Left lobe of liver (tissue), 2 donors: ENCODE measurements at regions not wholly inside any gene's neighbourhood (a gene's known extent, or its start where the extent isn't known, plus 50 kb on each side); places are given as distances from the start of the nearest gene placed in this dataset.

ENCODE experiments used
- ATAC-seq: fragments of 200-7000 bp; cut with Tn5 transposase; one replicate; pipeline ENCODE4 v1.9.1; 2020; ENCODE audit warnings: mild to moderate bottlenecking, moderate library complexity
- DNase-seq: peaks from one replicate; pipeline ENCODE4 v3.0.0-alpha.2; 2020; ENCODE audit warnings: low spot score
- donor health status: DM: no; HTN: no; CAD: no; lungs with moderate emphysema.
- donor health status: DM: no; HTN: yes; CAD: no.

DNA sequence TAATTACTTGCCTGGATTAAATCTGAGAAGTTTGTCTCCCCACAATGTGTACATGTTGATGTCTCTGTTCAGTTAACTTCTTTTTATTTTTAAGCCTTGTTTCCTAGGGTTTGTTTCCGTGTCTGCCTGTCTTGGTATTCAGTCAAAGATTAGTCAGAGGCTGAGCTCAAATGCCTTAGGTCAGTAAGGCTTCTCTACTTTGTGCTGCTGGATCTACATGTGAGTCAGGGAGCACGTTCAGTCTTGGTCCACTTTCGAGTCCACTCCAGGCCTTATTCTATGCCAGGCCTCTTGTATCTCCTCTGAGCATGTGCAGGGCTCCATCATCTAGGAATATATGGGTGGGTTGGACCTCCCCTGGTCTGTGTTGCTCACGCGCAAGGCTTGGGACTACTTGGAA, 93.3 kb upstream of the FZD8 start:
- DNase-seq = no peak
- no peak for ATAC-seq

DNA sequence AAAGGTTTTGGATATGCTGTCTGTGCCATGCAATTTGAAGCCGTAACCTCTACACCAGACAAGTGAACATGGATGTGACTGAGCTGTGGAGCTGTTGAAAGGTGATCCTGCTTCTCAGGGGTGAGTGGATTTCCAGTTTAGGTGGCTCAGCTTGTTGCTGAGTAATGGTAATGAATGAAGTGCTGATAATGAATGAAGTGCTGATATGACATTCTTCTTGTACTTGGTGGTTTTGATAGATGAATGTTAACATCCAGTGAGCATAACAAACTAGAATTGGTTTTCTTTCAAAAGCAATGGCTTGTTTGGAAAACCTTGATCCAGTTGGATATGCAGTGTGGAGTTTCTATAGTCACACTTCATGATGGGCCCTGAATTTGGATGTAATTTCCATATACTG, 89.7 kb upstream of the FZD8 start:
- no peak for DNase-seq
- ATAC-seq = no peak

DNA sequence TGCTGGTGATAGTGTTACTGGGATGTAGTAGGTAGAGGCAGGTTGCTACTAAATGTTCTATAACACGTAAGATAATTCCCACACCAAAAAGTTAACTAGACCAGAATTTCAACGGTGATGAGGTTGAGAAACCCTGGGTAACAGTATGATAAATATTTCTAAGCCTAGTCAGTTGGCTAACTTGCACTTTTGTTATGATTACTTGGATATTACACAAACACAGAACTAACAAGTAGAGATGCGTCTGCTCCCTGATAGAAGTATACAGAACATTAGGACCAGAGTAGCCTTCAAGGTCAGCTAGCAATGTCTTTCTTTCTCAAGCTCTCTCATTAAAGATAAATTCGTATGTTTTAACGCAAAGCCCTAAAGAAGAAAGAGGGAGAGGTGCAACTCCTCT, 86.2 kb upstream of the FZD8 start:
- no peak for ATAC-seq
- DNase-seq = no peak

DNA sequence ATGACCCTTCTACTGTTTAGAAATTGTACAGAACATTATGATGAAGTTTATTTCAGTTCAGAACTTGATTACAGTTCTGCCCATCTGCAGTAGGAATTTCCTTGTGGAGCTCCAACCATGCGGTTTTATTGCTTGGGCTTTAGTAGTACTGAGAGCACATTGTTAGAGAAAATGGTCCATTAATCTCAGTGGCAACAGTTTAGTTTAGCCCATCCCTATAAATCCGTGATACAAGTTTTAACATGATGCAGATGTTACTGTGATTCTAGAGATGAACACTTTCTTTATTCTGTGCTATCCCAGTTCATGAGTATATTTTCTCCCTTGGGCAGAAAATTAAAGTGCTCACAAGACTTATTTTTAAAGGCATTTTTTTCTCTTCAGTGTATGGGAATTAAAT, 84.8 kb upstream of the FZD8 start:
- ATAC-seq = no peak
- DNase-seq = no peak

DNA sequence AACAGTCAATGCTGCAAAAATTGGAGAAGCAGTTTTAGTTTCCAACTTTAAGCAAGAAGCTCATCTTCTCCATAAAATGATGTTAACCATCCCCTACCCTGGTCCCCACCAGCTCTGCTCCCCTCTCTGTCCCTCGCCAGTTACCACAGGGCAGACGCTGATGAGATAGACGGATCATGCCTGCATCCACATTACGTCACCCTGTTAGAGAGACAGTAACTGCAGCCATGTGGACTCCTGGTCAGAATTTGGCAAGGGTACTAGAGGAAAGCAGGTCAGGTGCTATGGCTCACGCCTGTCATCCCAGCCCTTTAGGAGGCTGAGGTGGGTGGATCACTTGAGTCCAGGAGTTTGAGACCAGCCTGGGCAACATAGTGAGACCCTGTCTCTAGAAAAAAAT, 81.9 kb upstream of the FZD8 start:
- ATAC-seq = no peak
- no peak for DNase-seq

DNA sequence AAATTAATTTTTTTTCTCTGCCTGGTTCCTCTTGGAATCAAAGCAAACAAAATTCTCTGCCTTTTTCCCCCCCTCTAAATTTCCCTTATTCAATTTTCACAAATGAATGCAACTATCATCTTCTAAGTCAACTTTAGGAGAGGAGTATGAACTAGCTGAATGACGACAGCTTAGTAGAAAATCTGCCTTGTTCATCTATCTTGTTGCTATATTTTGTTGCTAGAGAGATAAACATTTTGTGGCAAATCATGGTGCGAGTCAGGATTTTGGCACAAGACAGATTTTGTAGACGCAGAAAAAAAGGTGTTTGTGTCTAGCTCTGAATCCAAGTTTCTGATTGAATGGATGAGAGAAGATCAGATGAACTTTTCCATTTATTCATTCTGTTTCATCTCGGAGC, 81.0 kb upstream of the FZD8 start:
- ATAC-seq (no peak), DNase-seq (no peak)

DNA sequence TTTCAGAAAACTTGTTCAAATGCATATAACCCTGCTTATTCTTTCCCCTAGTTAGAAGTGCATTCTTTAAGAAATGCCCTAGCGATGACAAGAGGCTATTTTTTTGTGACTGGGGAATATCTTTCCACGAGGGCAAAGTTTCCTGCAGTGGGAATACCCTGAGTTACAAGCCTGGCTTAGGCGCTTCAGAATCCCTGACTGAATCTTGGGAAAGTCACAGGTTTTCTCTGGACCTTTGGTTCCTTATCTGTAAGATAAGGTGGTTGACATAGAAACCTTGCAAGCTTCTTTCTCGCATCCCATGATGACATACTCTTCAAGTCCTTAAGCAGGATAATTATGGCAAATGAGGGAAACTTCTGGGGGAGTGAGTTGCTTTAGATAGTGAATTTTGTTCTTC, 80.5 kb upstream of the FZD8 start:
- no peak for DNase-seq
- ATAC-seq = no peak

DNA sequence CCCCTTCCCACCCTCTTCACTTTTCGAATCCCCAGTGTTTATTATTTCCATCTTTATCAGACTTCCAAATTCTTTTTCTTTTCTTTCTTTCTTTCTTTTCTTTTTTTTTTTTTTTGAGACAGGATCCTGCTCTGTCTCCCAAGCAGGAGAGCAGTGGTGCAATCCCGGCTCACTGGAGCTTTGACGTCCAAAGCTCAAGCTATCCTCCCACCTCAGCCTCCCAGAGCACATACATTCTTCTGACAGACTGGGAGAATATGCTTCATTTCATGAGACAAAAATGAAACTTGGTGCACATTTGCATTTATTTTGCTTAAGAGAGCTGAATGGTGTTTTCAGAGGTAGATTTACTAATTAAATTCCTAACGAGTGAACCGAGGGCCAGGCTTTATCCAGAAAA, 80.1 kb upstream of the FZD8 start:
- DNase-seq = no peak
- ATAC-seq = no peak

DNA sequence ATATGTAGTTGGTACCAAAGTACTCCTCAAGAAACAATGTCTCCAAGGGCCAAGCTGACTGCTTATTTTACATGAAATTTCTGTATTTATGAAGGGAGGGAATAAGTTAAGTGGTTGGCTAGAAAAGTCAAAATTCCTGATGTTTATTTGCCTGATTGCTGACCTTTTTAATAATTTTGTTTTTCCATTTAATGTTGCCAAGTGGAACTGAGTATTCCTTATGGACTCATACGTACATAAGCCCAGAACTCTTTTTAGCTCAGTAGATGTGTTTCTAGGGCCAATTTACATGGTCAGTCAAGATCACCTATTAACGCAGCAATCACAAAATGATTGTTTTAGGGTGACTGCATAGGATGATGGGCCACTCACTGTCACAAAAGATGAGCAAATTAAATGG, 78.3 kb upstream of the FZD8 start:
- ATAC-seq (no peak), DNase-seq (no peak)

DNA sequence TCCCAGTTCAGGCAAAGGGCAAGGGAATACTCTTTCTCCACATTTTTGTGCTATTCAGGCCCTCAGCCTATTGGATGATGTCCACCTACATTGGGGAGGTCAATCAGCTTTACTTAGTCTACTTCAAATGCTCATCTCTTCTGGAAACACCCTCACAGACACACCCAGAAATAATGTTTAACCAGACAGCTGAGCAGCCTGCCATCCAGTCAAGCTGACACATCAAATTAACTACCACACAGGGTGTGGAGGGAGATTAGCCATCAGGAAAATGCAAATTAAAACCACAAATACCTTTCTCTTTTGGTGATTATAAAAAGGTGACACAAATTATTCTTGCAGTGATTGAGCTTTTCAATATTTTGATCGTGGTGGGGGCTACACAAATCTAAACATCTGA, 74.7 kb upstream of the FZD8 start:
- DNase-seq (no peak), ATAC-seq (no peak)

DNA sequence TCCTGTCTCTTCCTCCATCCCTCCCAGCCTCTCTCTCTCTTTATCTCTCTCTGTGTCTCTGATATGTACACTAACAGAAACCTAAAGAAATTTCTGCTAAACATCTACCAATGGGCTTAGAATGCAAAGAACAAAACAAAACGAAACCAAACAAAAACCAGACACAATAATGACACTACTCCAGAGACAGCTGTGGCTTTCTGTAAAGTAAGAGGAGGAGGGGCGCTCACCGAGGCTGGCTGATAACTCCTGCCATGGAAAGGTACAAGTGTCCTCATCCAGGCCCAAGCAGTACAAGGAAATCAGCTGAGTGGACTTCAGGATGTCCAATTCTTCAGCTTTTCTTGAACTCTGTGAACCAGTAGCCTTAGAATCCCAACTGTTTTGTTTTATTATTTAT, 70.4 kb upstream of the FZD8 start:
- no peak for ATAC-seq

DNA sequence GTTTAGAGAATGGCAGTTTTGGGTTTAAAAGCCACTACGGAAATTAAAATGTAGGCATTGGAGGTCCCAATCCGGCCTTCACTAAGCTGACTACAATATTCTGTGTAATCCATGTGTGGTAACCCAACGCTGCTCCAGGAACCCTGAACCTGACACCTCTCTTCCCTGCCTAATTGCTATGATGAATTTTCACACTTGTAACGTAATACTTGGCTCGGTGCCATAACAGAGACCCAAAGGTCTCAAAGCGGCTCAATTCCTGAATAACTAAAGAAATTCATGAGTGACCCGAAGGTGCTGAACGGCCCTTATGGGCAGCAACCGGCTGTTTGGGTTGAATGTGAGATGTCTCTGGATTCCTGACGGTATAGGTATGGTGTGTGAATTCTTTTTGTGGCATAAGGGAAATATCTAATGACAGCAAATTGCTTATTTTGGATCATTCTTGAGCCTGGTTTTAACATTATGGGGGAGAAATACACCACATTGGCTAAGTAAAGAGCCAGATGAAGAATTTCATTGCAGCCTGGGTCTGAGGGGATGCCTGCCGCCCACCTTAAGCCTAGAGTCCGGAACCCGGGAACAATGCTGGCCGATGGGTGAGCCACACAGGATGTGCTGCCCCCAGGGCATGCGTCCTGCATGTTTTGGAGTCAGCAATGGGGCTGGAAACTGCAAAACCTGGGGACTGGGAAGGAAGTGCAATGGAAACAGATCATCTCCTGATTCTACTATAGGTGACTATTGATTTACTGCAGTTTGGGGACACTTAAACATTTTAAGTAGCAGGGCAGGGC, 69.7 kb upstream of the FZD8 start:
- DNase-seq (no peak), ATAC-seq (no peak)

More for the DNA sequence above, 70.4 kb upstream of the FZD8 start:
- DNase-seq = no peak

DNA sequence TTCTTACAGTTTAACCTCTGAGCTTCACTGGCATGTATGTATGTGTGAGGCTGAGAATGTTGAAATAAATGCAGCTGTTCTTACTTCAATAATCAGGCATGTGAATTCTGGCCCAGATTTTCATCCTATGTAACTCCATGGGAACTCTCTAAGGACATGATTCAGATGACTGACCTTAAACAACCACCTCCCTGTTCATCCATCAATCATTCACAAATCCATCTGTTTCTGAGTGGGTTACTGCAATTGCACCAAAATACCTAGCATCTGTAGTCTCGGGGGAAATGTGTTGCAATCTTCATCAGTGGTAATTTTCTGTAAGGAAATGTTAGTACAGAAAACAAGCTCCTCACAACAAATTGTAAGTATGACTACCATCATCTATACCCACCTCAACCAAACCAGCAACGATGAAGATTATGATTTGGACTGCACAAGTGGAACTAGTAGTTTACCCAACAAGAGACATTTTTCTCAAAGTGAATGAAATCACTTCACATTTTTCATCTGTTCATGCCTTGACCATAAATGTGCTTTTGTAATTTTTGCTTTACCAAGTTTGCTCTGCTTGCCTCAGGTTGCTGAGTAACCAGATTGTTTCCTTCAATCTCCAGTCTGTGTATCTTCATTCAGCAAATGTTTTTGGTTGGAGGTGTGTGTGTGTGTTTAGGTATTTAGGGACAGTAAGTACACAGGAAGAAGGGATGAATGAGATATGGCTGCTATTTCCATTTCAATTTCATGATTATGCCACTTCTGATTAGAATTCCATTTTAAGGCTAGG, 65.7 kb upstream of the FZD8 start:
- DNase-seq = no peak
- ATAC-seq = no peak

DNA sequence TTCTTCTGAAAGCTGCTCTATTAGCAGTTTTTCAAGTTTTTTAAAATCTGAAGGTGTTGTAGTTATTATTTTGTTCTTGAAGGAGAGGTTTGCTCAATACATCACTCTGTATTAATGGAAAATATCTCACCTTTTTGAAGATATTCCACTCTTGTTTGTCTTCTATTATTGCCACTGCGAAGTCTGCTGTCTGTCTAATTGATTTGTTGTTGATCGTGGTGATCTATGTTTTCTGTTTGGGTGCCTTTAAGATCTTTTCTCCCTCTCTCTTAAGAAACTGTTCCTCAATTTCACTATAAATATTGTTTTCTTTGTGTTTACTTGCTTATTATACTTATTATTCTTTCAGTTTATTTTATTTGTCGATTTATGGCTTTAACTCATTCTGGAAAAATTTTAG, 64.9 kb upstream of the FZD8 start:
- ATAC-seq (no peak), DNase-seq (no peak)

DNA sequence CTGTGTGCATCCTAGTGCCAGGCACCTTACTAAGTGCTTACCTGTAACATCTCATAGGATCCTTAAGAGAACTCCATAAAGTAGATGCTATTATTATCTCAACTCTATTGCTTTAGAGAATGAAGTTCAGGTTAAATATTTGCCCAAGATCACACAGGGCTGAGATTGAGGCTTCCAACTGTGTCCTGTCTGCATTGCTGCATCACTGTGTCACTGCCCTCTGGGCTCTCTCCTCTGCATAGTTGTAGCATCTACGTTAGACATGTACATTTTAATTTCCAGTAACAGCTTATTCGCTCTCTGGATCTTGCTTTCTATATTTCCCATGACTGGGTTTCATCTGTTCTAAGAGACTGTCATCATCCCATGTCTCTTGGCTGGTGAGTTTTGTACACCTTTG, 63.6 kb upstream of the FZD8 start:
- DNase-seq (no peak), ATAC-seq (no peak)

DNA sequence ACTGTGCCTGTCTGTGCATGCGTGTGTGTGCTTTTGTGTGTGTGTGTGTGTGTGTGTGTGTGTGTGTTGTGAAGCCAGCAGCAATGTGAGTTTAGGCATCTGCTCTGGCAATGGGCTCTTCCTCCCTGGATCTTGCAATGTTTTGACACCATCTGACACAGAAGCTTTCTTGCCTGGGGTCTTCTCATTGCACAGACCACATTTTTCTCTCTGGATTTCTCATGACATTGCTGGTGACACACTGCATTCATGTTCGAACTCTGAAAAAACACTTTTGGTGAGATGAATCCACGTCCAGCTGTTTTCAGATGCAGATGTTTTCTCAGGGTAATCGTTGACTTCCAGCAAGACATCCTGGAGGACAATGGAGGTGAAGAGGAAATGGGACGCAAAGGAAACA, 63.0 kb upstream of the FZD8 start:
- DNase-seq = no peak
- no peak for ATAC-seq

DNA sequence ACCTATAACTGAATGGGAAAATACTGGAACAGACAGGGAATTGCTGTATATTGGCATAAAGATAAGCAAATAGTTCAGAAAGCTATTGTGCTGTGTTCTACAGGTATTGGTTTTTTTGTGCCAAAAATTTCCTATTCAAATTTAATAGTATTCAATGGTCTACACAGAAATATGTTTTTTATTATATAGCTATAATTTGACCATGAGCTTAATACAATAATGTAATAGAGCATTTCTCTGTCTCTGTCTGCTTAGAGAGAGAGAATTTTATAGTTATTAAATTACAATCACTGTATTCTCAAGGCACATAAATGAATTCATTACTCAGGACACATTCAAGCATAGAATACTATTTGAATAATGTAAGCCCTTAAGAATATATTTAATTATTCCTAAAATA, 62.3 kb upstream of the FZD8 start:
- ATAC-seq (no peak), DNase-seq (no peak)

DNA sequence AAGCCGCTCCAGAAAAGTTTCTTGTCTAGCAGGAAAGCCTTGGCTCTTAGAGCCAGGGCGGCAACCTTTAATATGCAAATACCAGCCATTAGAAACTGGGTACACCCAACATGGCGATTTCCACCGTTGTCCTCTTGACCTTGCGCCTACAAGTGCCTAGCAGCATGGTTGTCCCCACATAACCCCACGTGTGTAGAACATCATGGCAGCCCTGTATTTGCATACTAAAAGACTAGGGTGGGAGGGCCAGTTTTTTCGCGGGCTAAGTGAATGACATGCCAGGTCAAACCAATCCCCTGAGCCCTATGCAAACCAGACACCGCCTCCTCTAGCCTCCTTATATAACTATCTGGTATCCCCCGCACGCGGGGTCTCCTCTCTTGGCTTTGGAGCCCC, 58.4 kb upstream of the FZD8 start:
- DNase-seq (no peak), ATAC-seq (no peak)

DNA sequence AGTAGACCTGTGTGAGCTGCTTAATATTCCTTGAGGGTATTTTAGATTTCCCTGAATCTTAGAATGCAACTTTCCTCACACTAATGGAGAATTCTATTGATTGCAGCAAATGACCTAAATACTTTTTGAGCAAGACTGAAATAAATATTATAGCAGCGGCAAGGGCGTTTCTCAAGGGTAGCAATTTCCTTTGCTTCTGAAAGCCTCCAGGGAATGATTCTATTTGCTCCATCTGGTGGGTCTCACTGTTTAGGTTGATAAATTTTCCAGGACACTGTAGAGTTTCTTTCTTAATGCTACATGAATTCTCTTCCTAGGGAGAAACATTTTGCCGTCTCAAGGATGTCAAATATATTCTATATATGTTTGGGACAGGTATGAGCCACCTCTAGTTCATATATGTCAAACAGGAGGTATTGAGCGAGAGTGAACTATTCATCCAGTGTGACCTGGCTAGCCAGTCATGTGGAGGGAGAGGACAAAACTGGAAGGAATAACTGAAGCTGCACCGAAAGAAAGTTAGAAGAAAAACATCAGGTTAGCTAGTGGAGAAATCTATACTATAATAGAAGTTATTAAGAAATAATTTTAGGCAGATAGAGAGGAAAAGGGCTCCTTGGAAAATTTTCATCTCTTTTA, 57.9 kb upstream of the FZD8 start:
- ATAC-seq (no peak), DNase-seq (no peak)

DNA sequence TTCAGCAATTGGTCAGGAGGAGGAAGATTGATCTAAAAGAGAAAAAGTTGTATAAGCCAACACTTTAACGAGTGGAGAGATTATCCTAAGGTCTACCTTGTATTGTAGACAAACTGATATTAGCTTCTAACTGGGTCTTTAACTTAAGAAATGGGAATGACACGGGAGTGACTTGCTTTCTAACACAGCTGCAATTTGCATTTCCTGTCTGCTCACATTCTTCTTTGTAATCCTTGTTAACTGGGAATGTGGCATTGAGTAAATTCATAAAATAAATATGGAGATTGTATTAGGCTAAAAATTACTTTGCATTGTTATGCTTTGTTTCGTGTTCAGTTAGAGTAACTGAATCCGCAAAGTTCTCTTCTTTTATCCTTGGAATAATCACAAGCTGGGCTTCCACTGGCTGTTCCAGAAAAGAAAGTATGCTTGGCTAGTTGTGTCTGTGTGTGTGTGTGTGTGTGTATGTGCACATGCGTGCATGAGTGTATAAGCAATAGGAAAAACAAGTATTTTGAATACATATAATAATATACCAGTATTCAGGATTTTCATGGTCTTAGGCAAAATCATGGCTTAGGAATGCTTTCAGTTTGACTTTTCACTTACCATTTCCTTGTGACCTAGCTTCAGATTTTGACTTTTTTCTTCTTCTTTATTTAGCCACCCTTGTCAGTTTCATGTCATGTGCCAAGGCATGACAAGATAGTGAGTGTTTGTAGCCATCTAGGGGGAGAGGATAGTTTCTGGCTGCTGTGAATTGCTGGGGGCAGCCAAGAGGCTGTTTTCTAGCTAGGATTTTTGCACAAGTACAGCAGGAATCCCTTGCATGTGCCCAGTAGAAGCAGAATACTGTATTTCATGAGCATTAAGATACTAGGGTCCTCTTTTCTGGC, 54.5 kb upstream of the FZD8 start:
- no peak for ATAC-seq

DNA sequence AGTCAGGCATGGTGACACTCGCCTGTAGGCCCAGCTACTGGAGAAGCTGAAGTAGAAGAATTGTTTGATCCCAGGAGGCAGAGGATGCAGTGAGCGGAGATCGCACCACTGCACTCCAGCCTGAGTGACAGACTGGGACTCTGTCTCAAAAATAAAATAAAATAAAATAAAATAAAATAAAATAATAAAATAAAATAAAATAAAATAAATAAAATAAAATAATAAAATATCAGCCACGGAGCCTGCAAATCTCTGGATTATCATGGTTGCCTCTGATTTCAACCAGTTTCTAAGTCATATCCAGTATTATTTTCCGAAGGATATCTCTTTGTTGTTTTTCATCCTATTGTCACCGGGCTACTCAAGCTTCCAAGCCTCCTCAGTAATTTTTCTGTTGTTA, 51.7 kb upstream of the FZD8 start:
- ATAC-seq (no peak), DNase-seq (no peak)

More for the DNA sequence above, 54.5 kb upstream of the FZD8 start:
- DNase-seq = no peak
